ENCODE measurements at regions not wholly inside any gene's neighbourhood (a gene's known extent, or its start where the extent isn't known, plus 50 kb on each side); places are given as distances from the start of the nearest gene placed in this dataset.
"Not testable (repeated sequence)": the region's sequence is repeated elsewhere in the genome, so short reads cannot be mapped to it uniquely, and the experiment has no call there.

- peak; percentile 1 for DNase-seq (ENCODE audit: low spot score)
Observed at GRCh38 chrX:37509349-37509748, 62.1 kb upstream of the LANCL3 start.

GRCh38 chrX:37516512-37516911 lies 54.9 kb upstream of the LANCL3 start:
- not testable (repeated sequence) for DNase-seq (ENCODE audit: low spot score)

GRCh38 chrX:37519261-37519660 lies 52.2 kb upstream of the LANCL3 start:
- not testable (repeated sequence) for DNase-seq (ENCODE audit: low spot score)

GRCh38 chrX:37520860-37521450 lies 50.5 kb upstream of the LANCL3 start:
- peak; percentile 1 for DNase-seq (ENCODE audit: low spot score)

Measured in umbilical cord (tissue), 1 donor.